ENCODE measurements at regions not wholly inside any gene's neighbourhood (a gene's known extent, or its start where the extent isn't known, plus 50 kb on each side); places are given as distances from the start of the nearest gene placed in this dataset.

DNA sequence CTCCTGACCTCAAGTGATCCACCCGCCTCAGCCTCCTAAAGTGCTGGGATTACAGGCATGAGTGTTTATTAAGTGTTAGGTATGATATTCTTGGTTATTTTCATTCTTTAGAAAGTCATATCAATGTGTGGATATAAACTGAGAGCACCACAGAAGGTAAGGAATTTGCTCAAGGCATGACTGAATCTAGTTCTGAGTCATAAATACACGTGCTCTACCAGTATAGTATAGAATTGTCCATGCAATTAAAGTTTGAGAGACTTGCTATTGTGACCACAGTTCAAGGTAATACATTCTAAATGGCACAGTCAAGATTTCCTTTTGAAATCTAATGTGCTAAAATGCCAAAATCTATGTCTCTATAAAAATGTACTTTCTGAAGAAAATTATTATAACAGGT, 401.1 kb upstream of the CHRM3 start:
- Histone ChIP-seq H3K27ac (ENCODE audit: low read length) (no peak overlapping the region), H3K9me3 (ENCODE audit: insufficient read depth, low read depth, low read length) (no peaks in the 10 kb centered on the region), H3K27me3 (ENCODE audit: insufficient read depth, low read length) (no peaks in the 10 kb centered on the region), H3K9ac (ENCODE audit: low read depth, low read length) (no peak overlapping the region), H3K4me3 (ENCODE audit: low read length) (no peak overlapping the region), H3K4me1 (ENCODE audit: insufficient read depth, low read length) (no peaks in the 10 kb centered on the region), H3K36me3 (ENCODE audit: insufficient read depth, low read depth, low read length) (no peaks in the 10 kb centered on the region)

DNA sequence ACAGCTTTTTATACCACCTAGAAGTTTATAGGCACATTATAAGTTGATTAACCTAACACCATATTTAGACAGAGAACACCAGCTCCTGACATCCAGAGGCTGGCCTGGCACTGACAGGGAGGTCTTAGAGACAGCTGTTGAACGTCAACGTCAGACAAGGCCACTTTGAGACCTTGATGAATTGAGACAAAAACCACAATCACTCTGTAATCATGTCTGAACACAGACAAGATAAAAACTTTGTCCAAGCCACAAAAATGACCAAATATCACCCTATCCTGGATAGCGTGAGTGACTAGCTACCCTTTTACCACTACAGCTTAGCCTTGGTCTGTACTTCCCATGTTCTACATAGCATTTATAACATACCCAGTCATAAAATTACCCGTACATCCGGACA, 403.6 kb upstream of the CHRM3 start:
- no peaks in the 10 kb centered on the region for H3K9me3 ChIP-seq (ENCODE audit: insufficient read depth, low read depth, low read length)
- H3K27ac ChIP-seq (ENCODE audit: low read length) = no peak overlapping the region
- H3K4me3 ChIP-seq (ENCODE audit: low read length) = no peak overlapping the region

DNA sequence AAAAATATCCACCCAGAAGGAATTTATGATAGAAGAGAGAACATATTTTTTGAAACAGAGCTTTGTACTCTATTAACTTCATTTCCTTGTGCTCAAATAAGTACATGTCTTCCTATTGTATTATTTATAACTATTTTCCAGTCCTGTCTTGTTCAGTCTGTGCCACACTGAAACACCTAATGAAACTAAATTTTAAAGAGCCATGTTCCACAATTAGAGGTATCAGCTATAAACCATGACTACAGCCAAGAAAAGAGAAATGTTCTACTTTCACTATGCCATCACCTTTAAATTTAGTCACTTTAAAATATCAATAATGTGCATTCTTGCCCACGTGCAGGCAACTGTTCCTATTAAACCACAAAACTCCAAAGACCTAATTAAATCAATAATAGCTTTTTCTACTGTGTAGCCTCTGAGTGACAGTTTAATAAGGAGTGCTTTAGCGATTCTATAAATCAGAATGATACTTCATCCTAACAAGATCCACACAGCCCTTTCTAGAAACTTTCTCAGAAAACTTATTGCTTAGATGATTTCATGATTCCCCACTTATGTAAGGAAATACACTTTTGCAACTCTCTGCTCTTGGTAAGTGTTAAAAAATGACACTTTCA, 404.9 kb upstream of the CHRM3 start:
- Histone ChIP-seq H3K9ac (ENCODE audit: low read depth, low read length) (no peak overlapping the region), H3K27me3 (ENCODE audit: insufficient read depth, low read length) (no peaks in the 10 kb centered on the region), H3K27ac (ENCODE audit: low read length) (no peak overlapping the region), H3K9me3 (ENCODE audit: insufficient read depth, low read depth, low read length) (no peaks in the 10 kb centered on the region), H3K4me3 (ENCODE audit: low read length) (no peak overlapping the region), H3K36me3 (ENCODE audit: insufficient read depth, low read depth, low read length) (no peaks in the 10 kb centered on the region), H3K4me1 (ENCODE audit: insufficient read depth, low read length) (no peaks in the 10 kb centered on the region)

More for the DNA sequence above, 403.6 kb upstream of the CHRM3 start:
- Histone ChIP-seq H3K9ac (ENCODE audit: low read depth, low read length) (no peak overlapping the region), H3K27me3 (ENCODE audit: insufficient read depth, low read length) (no peaks in the 10 kb centered on the region), H3K36me3 (ENCODE audit: insufficient read depth, low read depth, low read length) (no peaks in the 10 kb centered on the region), H3K4me1 (ENCODE audit: insufficient read depth, low read length) (no peaks in the 10 kb centered on the region)

DNA sequence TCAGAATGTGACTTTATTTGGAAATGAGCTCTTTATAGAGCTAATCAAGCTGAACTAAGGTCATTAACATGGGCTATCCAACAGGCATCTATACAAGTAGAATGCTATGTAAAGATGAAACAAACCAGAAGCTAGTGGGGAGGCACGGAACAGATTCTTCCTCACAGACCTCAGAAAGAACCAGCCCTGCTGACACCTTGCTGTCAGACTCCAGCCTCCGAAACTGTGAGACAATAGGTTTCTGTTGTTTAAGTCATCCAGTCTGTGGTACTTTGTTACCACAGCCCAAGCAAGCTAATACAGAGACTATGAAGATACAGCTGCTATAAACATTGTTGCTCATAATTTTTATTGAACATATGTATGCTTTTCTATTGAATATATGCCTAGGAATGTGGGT, 406.3 kb upstream of the CHRM3 start:
- no peaks in the 10 kb centered on the region for H3K4me1 ChIP-seq (ENCODE audit: insufficient read depth, low read length)
- H3K36me3 ChIP-seq (ENCODE audit: insufficient read depth, low read depth, low read length) = no peaks in the 10 kb centered on the region
- no peak overlapping the region for H3K9ac ChIP-seq (ENCODE audit: low read depth, low read length)
- H3K4me3 ChIP-seq (ENCODE audit: low read length) = no peak overlapping the region
- H3K9me3 ChIP-seq (ENCODE audit: insufficient read depth, low read depth, low read length) = no peaks in the 10 kb centered on the region
- H3K27me3 ChIP-seq (ENCODE audit: insufficient read depth, low read length) = no peaks in the 10 kb centered on the region
- H3K27ac ChIP-seq (ENCODE audit: low read length) = no peak overlapping the region

DNA sequence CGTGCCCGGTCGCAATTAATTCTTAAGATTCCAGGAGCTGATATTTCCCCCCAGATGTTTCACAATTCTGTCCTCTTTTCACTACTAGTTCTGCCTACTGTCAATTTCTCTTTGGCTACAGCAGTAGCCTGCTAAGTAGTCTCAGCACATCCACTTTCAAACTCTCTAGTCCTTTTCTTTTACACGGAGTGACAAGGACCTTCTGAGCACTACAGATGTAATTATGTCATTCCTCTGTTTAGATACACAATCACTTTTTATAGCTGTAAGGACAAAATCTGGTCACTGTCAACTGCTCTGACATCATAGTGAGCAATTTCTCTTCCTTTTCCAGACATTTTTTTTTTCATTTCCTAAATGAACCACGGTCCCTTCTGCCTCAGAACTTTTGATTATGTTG, 421.7 kb upstream of the CHRM3 start:
- Histone ChIP-seq H3K36me3 (ENCODE audit: insufficient read depth, low read depth, low read length) (no peaks in the 10 kb centered on the region), H3K4me3 (ENCODE audit: low read length) (no peak overlapping the region), H3K27me3 (ENCODE audit: insufficient read depth, low read length) (no peaks in the 10 kb centered on the region), H3K9ac (ENCODE audit: low read depth, low read length) (no peak overlapping the region), H3K9me3 (ENCODE audit: insufficient read depth, low read depth, low read length) (no peaks in the 10 kb centered on the region), H3K27ac (ENCODE audit: low read length) (no peak overlapping the region), H3K4me1 (ENCODE audit: insufficient read depth, low read length) (no peaks in the 10 kb centered on the region)

DNA sequence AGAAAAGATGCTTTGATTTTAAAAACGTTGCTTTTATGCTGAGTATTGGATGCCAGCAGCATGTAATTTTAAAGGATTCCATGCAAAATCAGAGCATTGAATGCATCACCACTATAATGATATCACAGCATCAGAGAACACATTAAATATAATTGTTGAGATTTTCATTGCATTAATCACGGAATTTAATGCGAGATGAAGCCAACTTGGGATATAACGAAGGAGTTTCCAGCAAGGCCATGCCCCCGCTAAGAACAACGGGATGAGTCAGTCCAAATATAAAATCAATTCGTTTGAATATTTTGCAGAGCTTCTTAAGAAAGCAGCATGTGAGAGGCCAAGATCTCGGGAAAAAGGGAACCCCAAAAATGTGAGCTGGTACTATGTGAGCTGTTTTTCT, 423.4 kb upstream of the CHRM3 start:
- Histone ChIP-seq H3K4me1 (ENCODE audit: insufficient read depth, low read length) (no peaks in the 10 kb centered on the region), H3K4me3 (ENCODE audit: low read length) (no peak overlapping the region), H3K27ac (ENCODE audit: low read length) (no peak overlapping the region), H3K9me3 (ENCODE audit: insufficient read depth, low read depth, low read length) (no peaks in the 10 kb centered on the region), H3K27me3 (ENCODE audit: insufficient read depth, low read length) (no peaks in the 10 kb centered on the region), H3K9ac (ENCODE audit: low read depth, low read length) (no peak overlapping the region), H3K36me3 (ENCODE audit: insufficient read depth, low read depth, low read length) (no peaks in the 10 kb centered on the region)

DNA sequence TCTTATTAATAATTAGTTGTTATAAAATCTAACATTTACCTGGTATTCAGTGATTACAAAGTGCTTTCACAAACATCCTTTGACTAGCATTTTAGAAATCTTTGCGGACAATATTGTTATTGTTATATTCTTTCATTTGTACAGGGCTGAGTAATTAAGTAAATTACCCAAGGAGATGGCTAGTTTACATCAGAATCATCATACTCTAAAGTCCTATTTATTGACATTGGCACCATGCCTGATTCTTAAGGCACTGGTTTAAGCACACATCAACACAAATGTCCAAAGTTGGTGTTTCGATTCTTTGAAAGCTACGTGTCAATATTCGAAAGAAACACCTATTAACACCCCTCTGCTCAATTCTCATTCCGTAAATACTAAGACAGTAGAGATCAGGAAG, 424.6 kb upstream of the CHRM3 start:
- Histone ChIP-seq H3K27ac (ENCODE audit: low read length) (no peak overlapping the region), H3K9ac (ENCODE audit: low read depth, low read length) (no peak overlapping the region), H3K4me3 (ENCODE audit: low read length) (no peak overlapping the region), H3K4me1 (ENCODE audit: insufficient read depth, low read length) (no peaks in the 10 kb centered on the region), H3K9me3 (ENCODE audit: insufficient read depth, low read depth, low read length) (no peaks in the 10 kb centered on the region), H3K36me3 (ENCODE audit: insufficient read depth, low read depth, low read length) (no peaks in the 10 kb centered on the region), H3K27me3 (ENCODE audit: insufficient read depth, low read length) (no peaks in the 10 kb centered on the region)

DNA sequence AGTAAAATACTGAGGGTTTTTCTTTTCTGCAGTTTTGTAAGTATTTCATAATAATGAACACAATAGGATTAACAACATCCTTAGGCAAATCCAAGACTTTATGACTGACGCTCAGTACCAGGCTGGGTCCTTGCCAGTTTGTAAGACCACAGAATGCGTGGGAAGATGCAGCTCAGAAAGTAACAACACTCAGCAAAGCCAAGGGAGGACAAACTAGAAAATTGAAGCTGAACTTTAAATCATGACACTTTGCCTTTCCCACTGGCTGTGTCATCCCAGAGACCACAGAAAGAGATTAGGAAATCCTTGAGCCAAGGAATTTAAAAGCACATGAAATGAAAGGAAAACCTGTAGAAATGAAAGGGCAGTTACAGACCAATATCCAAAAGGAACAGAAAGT, 426.3 kb upstream of the CHRM3 start:
- Histone ChIP-seq H3K36me3 (ENCODE audit: insufficient read depth, low read depth, low read length) (no peaks in the 10 kb centered on the region), H3K4me1 (ENCODE audit: insufficient read depth, low read length) (no peaks in the 10 kb centered on the region), H3K9ac (ENCODE audit: low read depth, low read length) (no peak overlapping the region), H3K9me3 (ENCODE audit: insufficient read depth, low read depth, low read length) (no peaks in the 10 kb centered on the region), H3K27me3 (ENCODE audit: insufficient read depth, low read length) (no peaks in the 10 kb centered on the region), H3K27ac (ENCODE audit: low read length) (no peak overlapping the region), H3K4me3 (ENCODE audit: low read length) (no peak overlapping the region)

DNA sequence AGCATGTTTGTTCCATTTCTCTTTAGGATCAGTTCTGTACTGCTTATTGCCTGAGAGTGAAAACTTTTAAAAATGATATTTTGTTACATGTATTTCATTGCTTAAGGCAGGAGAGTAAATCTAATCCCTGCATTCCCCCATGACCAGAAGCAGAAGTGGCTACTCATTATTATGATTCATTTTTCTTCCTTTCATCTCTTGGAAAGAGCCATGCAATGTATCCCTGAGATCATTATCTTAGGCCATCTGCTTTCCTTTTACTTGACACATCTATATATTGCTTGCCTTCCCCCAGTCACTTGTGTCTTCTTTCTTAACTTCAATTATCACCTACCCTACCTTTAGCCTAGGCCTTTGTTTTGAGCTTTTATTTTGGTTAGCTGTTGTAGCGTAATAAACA, 430.4 kb upstream of the CHRM3 start:
- no peaks in the 10 kb centered on the region for H3K9me3 ChIP-seq (ENCODE audit: insufficient read depth, low read depth, low read length)
- no peaks in the 10 kb centered on the region for H3K36me3 ChIP-seq (ENCODE audit: insufficient read depth, low read depth, low read length)
- no peak overlapping the region for H3K4me3 ChIP-seq (ENCODE audit: low read length)
- no peaks in the 10 kb centered on the region for H3K27me3 ChIP-seq (ENCODE audit: insufficient read depth, low read length)
- H3K27ac ChIP-seq (ENCODE audit: low read length) = no peak overlapping the region
- H3K9ac ChIP-seq (ENCODE audit: low read depth, low read length) = no peak overlapping the region
- H3K4me1 ChIP-seq (ENCODE audit: insufficient read depth, low read length) = no peaks in the 10 kb centered on the region

DNA sequence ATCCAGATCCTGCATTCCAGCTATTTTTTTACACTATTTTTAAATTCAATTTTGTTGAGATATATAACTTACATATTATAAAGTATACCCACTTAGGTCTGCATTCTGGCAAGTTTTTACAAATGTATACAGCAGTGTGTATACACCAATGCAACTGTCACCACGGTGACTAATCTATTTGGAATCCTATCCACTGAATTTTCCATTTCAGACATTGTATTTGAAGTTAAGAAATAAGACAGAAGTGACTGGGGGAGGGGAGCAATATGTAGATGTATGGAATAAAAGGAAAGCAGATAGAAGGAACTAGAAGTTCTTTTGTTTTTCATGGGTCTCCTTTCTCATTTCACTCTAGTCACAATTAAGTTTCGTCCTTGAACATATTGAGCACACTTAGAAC, 431.5 kb upstream of the CHRM3 start:
- Histone ChIP-seq H3K27ac (ENCODE audit: low read length) (no peak overlapping the region), H3K36me3 (ENCODE audit: insufficient read depth, low read depth, low read length) (no peaks in the 10 kb centered on the region), H3K9me3 (ENCODE audit: insufficient read depth, low read depth, low read length) (no peaks in the 10 kb centered on the region)

DNA sequence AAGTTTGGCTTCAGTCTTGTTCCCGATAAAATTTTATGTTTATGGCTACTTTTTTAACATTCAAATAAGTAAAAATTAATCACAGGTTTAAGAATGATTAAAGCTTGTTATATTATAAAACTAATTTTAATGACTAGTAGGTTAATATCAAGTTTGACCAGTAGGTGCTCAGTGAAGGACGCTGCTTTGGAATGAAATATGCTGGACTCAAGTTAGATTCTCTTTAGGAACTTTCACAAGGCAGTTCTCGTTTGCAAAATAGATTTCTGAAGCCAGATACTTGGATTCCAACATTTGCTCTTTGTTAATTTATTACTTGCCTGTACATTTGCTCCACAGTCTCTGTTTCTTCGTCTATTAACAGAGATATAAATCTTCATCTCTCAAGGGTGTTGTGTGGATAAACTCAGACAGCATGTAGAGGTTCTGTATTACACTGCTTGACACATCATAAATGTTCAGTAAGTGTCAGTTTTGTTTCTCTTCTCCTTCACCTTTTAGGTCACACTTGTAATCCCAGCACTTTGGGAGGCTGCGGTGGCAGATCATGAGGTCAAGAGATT, 432.8 kb upstream of the CHRM3 start:
- Histone ChIP-seq H3K4me1 (ENCODE audit: insufficient read depth, low read length) (no peaks in the 10 kb centered on the region), H3K4me3 (ENCODE audit: low read length) (no peak overlapping the region), H3K36me3 (ENCODE audit: insufficient read depth, low read depth, low read length) (no peaks in the 10 kb centered on the region), H3K9ac (ENCODE audit: low read depth, low read length) (no peak overlapping the region), H3K27ac (ENCODE audit: low read length) (no peak overlapping the region), H3K9me3 (ENCODE audit: insufficient read depth, low read depth, low read length) (no peaks in the 10 kb centered on the region), H3K27me3 (ENCODE audit: insufficient read depth, low read length) (no peaks in the 10 kb centered on the region)

More for the DNA sequence above, 431.5 kb upstream of the CHRM3 start:
- Histone ChIP-seq H3K9ac (ENCODE audit: low read depth, low read length) (no peak overlapping the region), H3K4me1 (ENCODE audit: insufficient read depth, low read length) (no peaks in the 10 kb centered on the region), H3K27me3 (ENCODE audit: insufficient read depth, low read length) (no peaks in the 10 kb centered on the region), H3K4me3 (ENCODE audit: low read length) (no peak overlapping the region)

DNA sequence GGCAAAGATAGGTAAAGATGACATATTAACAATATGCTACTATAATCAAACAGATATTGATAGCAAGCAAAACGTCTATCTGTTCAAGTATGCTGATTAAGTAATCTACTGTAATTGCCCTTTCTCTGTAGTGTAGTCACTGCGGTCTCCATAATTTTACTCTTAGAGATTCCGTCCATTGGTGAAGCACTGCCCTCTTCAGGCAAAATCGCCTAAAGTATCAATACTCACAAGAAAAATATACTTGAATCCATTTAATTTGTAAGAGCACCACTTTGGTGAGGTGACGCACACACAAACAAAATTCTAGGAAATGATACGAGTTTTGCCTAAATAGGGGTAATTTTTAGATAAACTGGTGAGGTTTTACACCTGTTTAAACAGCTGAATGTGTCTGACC, 434.6 kb upstream of the CHRM3 start:
- no peaks in the 10 kb centered on the region for H3K9me3 ChIP-seq (ENCODE audit: insufficient read depth, low read depth, low read length)
- no peaks in the 10 kb centered on the region for H3K36me3 ChIP-seq (ENCODE audit: insufficient read depth, low read depth, low read length)
- H3K27ac ChIP-seq (ENCODE audit: low read length) = no peak overlapping the region
- H3K9ac ChIP-seq (ENCODE audit: low read depth, low read length) = no peak overlapping the region
- H3K27me3 ChIP-seq (ENCODE audit: insufficient read depth, low read length) = no peaks in the 10 kb centered on the region
- no peak overlapping the region for H3K4me3 ChIP-seq (ENCODE audit: low read length)
- no peaks in the 10 kb centered on the region for H3K4me1 ChIP-seq (ENCODE audit: insufficient read depth, low read length)
